Upper lobe of right lung (tissue), 1 donor: ENCODE measurements at regions not wholly inside any gene's neighbourhood (a gene's known extent, or its start where the extent isn't known, plus 50 kb on each side); places are given as distances from the start of the nearest gene placed in this dataset.

Experiments used
- ATAC-seq: fragments of 200-7000 bp; cut with Tn5 transposase; one replicate; pipeline ENCODE4 v1.9.1; 2020; ENCODE audit warnings: mild to moderate bottlenecking, moderate library complexity
- DNase-seq: peaks from one replicate; pipeline ENCODE4 v3.0.0-alpha.2; 2020
- H3K27ac ChIP-seq: fragments of 200-600 bp; one replicate; pipeline ENCODE4 v1.8.0; 2022
- H3K27me3 ChIP-seq: fragments of 200-600 bp; one replicate; pipeline ENCODE4 v1.8.0; 2022; ENCODE audit warnings: mild to moderate bottlenecking
- H3K36me3 ChIP-seq: fragments of 200-600 bp; one replicate; pipeline ENCODE4 v1.8.0; 2022
- H3K4me1 ChIP-seq: fragments of 200-600 bp; one replicate; pipeline ENCODE4 v1.8.0; 2022
- H3K4me3 ChIP-seq: fragments of 200-600 bp; one replicate; pipeline ENCODE4 v1.8.0; 2022; ENCODE audit warnings: mild to moderate bottlenecking
- H3K9me3 ChIP-seq: fragments of 200-600 bp; one replicate; pipeline ENCODE4 v1.8.0; 2022
- CTCF ChIP-seq: fragments of 200-600 bp; IDR thresholded peaks from one replicate; pipeline ENCODE4 v1.8.0; 2022; ENCODE audit warnings: antibody characterized with exemption
- intact Hi-C: fragments of 100-400 bp; cut with DNase I; formaldehyde crosslinking; loops from one replicate; pipeline ENCODE4 v1.11.0; 2022
- donor health status: DM: no; HTN: yes; CAD: no; lungs with severe emphysema.

- Histone ChIP-seq H3K9me3 (no peaks in the 10 kb centered on the region), H3K27me3 (no peaks in the 10 kb centered on the region), H3K36me3 (no peaks in the 10 kb centered on the region), H3K27ac (no peak overlapping the region), H3K4me1 (no peaks in the 10 kb centered on the region), H3K4me3 (no peak overlapping the region)
- intact Hi-C loops, result no loop called here
- TF ChIP-seq CTCF, result no peak
- no peak for ATAC-seq
- DNase-seq, result no peak
Observed at GRCh38 chr5:130805648-130806047, 359.4 kb downstream of the HINT1 start.

- intact Hi-C loops, result no loop called here
- TF ChIP-seq CTCF, result no peak
- no peaks in the 10 kb centered on the region for H3K9me3 ChIP-seq
Observed at GRCh38 chr5:130805036-130805435, 360.0 kb downstream of the HINT1 start.

GRCh38 chr5:130801963-130802362 lies 363.1 kb downstream of the HINT1 start:
- H3K27me3 ChIP-seq, result no peaks in the 10 kb centered on the region
- DNase-seq (no peak), ATAC-seq (no peak)
- no peak for TF ChIP-seq CTCF
- H3K36me3 ChIP-seq, result no peaks in the 10 kb centered on the region
- no peaks in the 10 kb centered on the region for H3K4me1 ChIP-seq
- intact Hi-C loops, result no loop called here
- H3K27ac ChIP-seq, result no peak overlapping the region
- H3K9me3 ChIP-seq, result no peaks in the 10 kb centered on the region
- H3K4me3 ChIP-seq, result no peak overlapping the region

More at GRCh38 chr5:130805036-130805435, 360.0 kb downstream of the HINT1 start:
- H3K36me3 ChIP-seq, result no peaks in the 10 kb centered on the region
- ATAC-seq, result no peak
- DNase-seq, result no peak
- no peak overlapping the region for H3K4me3 ChIP-seq
- no peak overlapping the region for H3K27ac ChIP-seq
- H3K27me3 ChIP-seq, result no peaks in the 10 kb centered on the region
- no peaks in the 10 kb centered on the region for H3K4me1 ChIP-seq

GRCh38 chr5:130799015-130799414 lies 366.0 kb downstream of the HINT1 start:
- Histone ChIP-seq H3K4me1 (no peaks in the 10 kb centered on the region), H3K36me3 (no peaks in the 10 kb centered on the region), H3K27me3 (no peaks in the 10 kb centered on the region), H3K9me3 (no peaks in the 10 kb centered on the region), H3K4me3 (no peak overlapping the region), H3K27ac (no peak overlapping the region)
- TF ChIP-seq CTCF, result no peak
- no peak for ATAC-seq
- no peak for DNase-seq
- intact Hi-C loops, result no loop called here

- Histone ChIP-seq H3K4me3 (no peak overlapping the region), H3K27me3 (no peaks in the 10 kb centered on the region), H3K4me1 (no peaks in the 10 kb centered on the region), H3K9me3 (no peaks in the 10 kb centered on the region), H3K27ac (no peak overlapping the region), H3K36me3 (no peaks in the 10 kb centered on the region)
- ATAC-seq, result no peak
- intact Hi-C loops, result no loop called here
- TF ChIP-seq CTCF, result no peak
- DNase-seq, result no peak
Observed at GRCh38 chr5:130797303-130797702, 367.8 kb downstream of the HINT1 start.

- no peaks in the 10 kb centered on the region for H3K36me3 ChIP-seq
- ATAC-seq (no peak), DNase-seq (no peak)
- no peak overlapping the region for H3K27ac ChIP-seq
- intact Hi-C loops, result no loop called here
- no peak overlapping the region for H3K4me3 ChIP-seq
- no peaks in the 10 kb centered on the region for H3K9me3 ChIP-seq
- H3K27me3 ChIP-seq, result no peaks in the 10 kb centered on the region
- TF ChIP-seq CTCF, result no peak
- H3K4me1 ChIP-seq, result no peaks in the 10 kb centered on the region
Observed at GRCh38 chr5:130796902-130797301, 368.2 kb downstream of the HINT1 start.
